Left ventricle myocardium inferior (tissue), 1 donor: ENCODE measurements at regions not wholly inside any gene's neighbourhood (a gene's known extent, or its start where the extent isn't known, plus 50 kb on each side); places are given as distances from the start of the nearest gene placed in this dataset.

ENCODE experiments used
- DNase-seq: peaks from one replicate; pipeline ENCODE4 v3.0.0-alpha.2; 2020
- H3K27ac ChIP-seq: fragments of 200-600 bp; replicated peaks from 2 replicates; pipeline ENCODE4 v1.8.0; 2021
- H3K27me3 ChIP-seq: fragments of 200-600 bp; 2 replicates; pipeline ENCODE4 v1.8.0; 2021; ENCODE audit warnings: low read depth
- H3K36me3 ChIP-seq: fragments of 200-600 bp; 2 replicates; pipeline ENCODE4 v1.8.0; 2021
- H3K4me1 ChIP-seq: fragments of 200-600 bp; 2 replicates; pipeline ENCODE4 v1.8.0; 2021
- H3K4me3 ChIP-seq: fragments of 200-600 bp; 2 replicates; pipeline ENCODE4 v1.8.0; 2021; ENCODE audit warnings: mild to moderate bottlenecking, moderate library complexity
- H3K9me3 ChIP-seq: fragments of 200-600 bp; replicated peaks from 2 replicates; pipeline ENCODE4 v1.8.0; 2021
- intact Hi-C: fragments of 100-400 bp; cut with micrococcal nuclease; formaldehyde crosslinking; loops from one replicate; pipeline ENCODE4 v1.11.0; 2022
- TF ChIP-seq, protein P1 (sequence below): fragments of 200-600 bp; IDR thresholded peaks from 2 replicates; pipeline ENCODE4 v1.8.0; 2021; ENCODE audit warnings: antibody characterized with exemption, mild to moderate bottlenecking, borderline replicate concordance
- donor health status: DM: no; HTN: yes; CAD: no; lungs with severe emphysema.

- DNase-seq: no peak
- TF ChIP-seq, protein P1, sequence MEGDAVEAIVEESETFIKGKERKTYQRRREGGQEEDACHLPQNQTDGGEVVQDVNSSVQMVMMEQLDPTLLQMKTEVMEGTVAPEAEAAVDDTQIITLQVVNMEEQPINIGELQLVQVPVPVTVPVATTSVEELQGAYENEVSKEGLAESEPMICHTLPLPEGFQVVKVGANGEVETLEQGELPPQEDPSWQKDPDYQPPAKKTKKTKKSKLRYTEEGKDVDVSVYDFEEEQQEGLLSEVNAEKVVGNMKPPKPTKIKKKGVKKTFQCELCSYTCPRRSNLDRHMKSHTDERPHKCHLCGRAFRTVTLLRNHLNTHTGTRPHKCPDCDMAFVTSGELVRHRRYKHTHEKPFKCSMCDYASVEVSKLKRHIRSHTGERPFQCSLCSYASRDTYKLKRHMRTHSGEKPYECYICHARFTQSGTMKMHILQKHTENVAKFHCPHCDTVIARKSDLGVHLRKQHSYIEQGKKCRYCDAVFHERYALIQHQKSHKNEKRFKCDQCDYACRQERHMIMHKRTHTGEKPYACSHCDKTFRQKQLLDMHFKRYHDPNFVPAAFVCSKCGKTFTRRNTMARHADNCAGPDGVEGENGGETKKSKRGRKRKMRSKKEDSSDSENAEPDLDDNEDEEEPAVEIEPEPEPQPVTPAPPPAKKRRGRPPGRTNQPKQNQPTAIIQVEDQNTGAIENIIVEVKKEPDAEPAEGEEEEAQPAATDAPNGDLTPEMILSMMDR: no peak
- H3K27me3 ChIP-seq: no peaks in the 10 kb centered on the region
- no peaks in the 10 kb centered on the region for H3K36me3 ChIP-seq
- H3K4me1 ChIP-seq: no peaks in the 10 kb centered on the region
- no peak overlapping the region for H3K27ac ChIP-seq
- H3K4me3 ChIP-seq: no peak overlapping the region
- H3K9me3 ChIP-seq: peaks cover 67% of the 10 kb centered on the region
- intact Hi-C loops: no loop called here
Measured at GRCh38 chr6:156087487-156087886, 631.8 kb upstream of the NOX3 start.

GRCh38 chr6:156082012-156082411 lies 626.4 kb upstream of the NOX3 start:
- Histone ChIP-seq H3K9me3 (peaks cover 25% of the 10 kb centered on the region), H3K27me3 (no peaks in the 10 kb centered on the region), H3K4me1 (no peaks in the 10 kb centered on the region), H3K27ac (no peak overlapping the region), H3K36me3 (no peaks in the 10 kb centered on the region), H3K4me3 (no peak overlapping the region)
- DNase-seq: no peak
- TF ChIP-seq, protein P1: no peak
- intact Hi-C loops: no loop called here

- H3K4me3 ChIP-seq: no peak overlapping the region
- peaks cover 16% of the 10 kb centered on the region for H3K9me3 ChIP-seq
- no peak overlapping the region for H3K27ac ChIP-seq
- H3K27me3 ChIP-seq: no peaks in the 10 kb centered on the region
- H3K36me3 ChIP-seq: no peaks in the 10 kb centered on the region
- H3K4me1 ChIP-seq: no peaks in the 10 kb centered on the region
- intact Hi-C loops: no loop called here
- TF ChIP-seq, protein P1: no peak
- DNase-seq: no peak
Measured at GRCh38 chr6:156080371-156080770, 624.7 kb upstream of the NOX3 start.

GRCh38 chr6:156068881-156069280 lies 613.2 kb upstream of the NOX3 start:
- Histone ChIP-seq H3K4me3 (no peak overlapping the region), H3K36me3 (no peaks in the 10 kb centered on the region), H3K27me3 (no peaks in the 10 kb centered on the region), H3K4me1 (no peaks in the 10 kb centered on the region), H3K27ac (no peak overlapping the region), H3K9me3 (no peaks in the 10 kb centered on the region)
- intact Hi-C loops: no loop called here
- TF ChIP-seq, protein P1: no peak
- no peak for DNase-seq

DNA sequence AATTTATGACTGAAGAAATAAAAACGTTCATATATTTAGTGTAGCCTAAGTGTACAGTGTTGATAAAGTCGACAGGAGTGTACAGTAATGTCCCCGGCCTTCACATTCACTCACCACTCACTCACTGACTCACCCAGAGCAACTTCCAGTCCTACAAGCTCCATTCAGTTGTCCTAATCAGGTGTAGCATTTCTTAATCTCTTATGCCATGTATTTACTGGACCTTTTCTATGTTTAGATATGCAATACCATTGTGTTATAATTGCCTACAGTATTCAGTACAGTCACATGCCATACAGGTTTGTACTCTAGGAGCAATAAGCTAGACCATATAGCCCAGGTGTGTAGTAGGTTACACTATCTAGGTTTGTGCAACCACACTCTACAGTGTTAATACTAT lies 610.2 kb upstream of the NOX3 start:
- Histone ChIP-seq H3K27ac (no peak overlapping the region), H3K4me1 (peaks cover 13% of the 10 kb centered on the region), H3K36me3 (no peaks in the 10 kb centered on the region), H3K9me3 (no peaks in the 10 kb centered on the region), H3K27me3 (no peaks in the 10 kb centered on the region), H3K4me3 (no peak overlapping the region)
- intact Hi-C loops: no loop called here
- TF ChIP-seq, protein P1: no peak
- DNase-seq: no peak

DNA sequence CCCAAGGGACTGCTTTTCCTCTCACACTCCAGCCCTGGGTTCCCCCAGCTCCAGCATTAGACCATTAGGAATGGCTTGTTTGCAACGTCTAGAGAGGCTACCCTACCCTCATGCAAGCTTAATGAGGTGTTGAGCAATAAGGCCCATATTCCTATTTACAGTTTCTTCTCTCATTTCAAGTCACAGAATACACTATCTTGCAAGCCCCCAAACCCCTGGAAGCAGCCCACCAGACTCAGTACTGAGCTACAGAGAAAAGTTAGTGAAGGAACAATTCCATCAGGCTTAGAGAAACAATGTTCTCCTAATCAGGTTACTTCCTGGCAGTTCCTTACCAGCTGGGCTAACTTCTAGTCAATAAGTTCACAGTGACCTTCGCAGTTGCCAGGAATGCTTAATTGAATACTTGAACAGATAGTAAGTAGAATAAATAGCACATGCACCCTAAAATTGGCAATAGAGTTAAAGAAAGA lies 606.5 kb upstream of the NOX3 start:
- Histone ChIP-seq H3K27ac (peak overlapping the region; percentile 6), H3K27me3 (no peaks in the 10 kb centered on the region), H3K36me3 (no peaks in the 10 kb centered on the region), H3K9me3 (no peaks in the 10 kb centered on the region), H3K4me3 (no peak overlapping the region), H3K4me1 (peaks cover 13% of the 10 kb centered on the region)
- intact Hi-C loops: no loop called here
- DNase-seq: no peak
- TF ChIP-seq, protein P1: no peak
